NK-92 treated with Interleukin-12 subunit alpha and Interleukin-12 subunit beta, amount 100 ng/mL, for 24 hours (cell line): ENCODE measurements at regions not wholly inside any gene's neighbourhood (a gene's known extent, or its start where the extent isn't known, plus 50 kb on each side); places are given as distances from the start of the nearest gene placed in this dataset.
"Not testable (repeated sequence)": the region's sequence is repeated elsewhere in the genome, so short reads cannot be mapped to it uniquely, and the experiment has no call there.

Source experiments
- DNase-seq: peaks from one replicate; lab custom pipeline; 2025; lab: John Stamatoyannopoulos, UW

DNA sequence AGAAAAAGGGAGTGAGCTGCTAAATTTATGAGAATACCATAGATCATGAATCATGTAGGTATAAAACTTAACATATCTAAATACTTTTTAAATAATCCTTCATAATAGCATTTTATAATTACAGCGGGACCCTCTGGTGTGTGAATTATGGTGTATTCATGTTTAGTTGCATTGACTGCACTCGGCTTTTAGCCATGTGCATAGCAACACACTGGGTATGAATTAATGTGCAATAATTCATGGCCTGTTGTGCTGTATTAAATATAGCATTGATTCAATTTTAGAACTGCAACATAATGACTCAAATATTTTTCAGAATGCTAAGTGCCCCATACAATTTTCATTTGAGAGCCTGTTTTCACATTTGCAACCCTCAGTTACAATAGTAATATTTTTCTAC lies 249.6 kb upstream of the G2E3 start:
- DNase-seq = no peak

DNA sequence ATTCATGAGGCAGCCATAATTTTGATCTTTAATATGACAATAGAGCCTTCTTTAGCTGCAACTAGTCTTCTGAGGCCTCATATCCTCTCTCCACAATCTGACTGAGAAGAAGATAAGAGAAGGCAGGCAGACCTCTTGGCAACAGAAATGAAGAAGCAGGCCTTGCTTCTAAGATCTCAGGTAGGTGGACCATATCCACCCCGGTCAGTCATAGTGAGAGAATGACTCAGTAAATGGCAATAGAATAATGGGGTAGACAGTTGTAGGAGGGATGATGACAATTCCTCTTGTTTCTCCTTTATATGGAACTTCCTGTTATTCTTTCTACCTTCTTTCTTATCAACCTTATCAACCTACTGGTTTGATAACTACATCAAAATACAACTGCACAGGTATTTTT lies 246.7 kb upstream of the G2E3 start:
- no peak for DNase-seq

DNA sequence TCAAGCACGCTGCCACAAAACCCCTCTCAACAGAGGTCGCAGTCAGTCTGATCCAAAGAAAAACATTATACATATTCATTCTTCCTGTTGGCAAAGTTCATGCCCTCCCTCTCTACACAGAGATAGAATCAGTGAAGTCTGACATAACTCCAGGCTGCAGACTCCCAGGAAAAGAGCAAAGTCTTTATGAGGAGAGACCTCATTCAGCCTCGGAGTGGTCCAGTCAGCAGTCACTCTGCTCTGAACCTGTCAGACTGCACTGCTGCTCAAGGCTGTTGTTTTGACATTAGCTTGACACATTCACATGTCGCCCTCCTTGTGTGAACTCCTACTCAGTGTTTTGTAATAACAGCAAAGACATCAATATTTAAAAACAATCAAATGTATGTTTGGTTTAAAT lies 241.2 kb upstream of the G2E3 start:
- no peak for DNase-seq

DNA sequence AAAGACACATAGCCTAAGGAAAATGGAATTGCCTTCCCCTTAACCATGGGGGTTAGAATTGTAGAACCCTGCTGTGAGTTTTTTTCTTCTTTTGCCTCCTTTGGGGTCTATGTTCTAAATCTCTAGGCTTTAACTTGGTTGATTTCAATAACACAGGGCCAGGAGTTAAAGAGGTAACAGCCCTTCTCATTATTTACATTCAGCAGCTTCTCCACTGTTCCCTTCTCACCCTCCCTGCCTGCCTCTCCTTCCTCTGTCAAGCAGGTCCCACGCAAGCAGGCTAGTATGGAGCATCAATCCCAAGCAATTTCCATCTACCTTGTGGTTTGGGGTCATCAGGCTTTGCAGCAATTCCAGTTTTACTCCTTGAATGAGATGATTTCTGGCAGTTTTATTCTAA lies 236.1 kb upstream of the G2E3 start:
- no peak for DNase-seq

DNA sequence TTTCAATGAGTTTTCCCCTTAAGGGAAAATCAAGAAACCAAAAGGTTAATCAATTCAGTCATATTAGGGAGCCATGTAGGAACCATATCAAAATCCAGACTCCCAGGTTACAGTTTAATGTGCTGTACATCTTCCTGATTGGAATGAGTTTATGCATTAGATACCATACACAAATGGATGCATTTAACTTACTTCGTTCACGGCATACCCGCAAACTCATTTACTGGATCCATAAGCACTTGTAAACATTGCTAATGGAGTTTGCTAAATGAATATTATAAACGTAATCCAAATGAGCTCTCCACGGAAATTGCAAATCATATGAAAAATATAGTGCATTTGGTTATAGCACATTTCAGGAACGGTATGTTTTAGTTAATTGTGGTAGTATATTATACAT lies 228.9 kb upstream of the G2E3 start:
- DNase-seq = no peak

DNA sequence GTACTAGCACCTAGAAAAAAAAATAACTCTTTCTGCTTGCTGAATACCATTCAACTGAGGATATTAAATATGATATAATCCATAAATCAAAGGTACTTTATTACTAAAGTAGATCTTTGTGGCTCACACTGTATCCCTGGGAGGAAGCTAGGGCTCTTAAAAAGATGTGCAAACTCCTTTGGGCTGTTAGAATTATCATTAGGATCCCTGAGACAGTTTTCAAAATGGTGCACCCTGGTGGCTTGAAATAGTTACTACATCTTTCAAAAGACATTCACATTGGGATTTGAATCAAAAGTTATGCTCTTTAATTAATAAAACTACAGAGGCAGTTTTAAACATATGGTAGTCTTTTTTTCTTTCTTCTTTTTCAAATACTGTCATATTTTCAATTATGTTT lies 228.5 kb upstream of the G2E3 start:
- no peak for DNase-seq

DNA sequence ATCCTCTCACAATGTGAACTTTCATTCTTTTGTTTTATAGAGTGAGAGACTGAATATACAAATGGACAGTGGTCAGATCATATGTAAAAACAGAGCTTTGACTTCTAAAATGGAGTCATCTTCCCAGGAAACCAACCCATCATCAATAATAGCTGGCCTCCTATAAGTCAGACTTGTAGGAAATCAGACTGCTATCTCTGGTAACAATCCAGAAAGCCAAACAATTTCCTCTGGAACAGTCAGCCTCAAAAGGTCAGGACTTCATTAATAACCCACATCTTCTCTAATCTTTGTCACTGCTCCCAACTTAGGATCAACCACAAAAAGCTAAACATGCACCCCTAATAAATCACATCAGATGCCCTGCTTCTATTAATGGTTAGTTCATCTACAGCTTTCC lies 227.9 kb upstream of the G2E3 start:
- DNase-seq = no peak

DNA sequence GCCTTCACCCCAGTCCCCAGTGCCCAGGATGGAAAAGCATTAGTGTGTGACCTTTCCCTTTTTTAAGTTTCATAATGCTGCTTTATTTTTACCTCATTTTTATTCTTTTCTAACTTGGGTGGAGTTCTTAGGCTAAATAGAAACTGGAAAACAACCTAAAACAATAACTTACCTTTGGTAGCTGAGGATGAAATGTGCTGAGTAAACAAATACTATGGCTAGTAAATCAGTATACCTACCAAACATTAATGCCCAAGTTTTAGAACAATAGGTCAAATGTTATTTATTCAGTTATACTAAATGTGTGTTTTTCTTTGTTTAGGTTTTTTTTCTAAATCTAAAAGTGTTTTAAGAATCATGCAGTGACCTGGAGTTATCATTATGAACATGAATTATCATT lies 226.6 kb upstream of the G2E3 start:
- no peak for DNase-seq

DNA sequence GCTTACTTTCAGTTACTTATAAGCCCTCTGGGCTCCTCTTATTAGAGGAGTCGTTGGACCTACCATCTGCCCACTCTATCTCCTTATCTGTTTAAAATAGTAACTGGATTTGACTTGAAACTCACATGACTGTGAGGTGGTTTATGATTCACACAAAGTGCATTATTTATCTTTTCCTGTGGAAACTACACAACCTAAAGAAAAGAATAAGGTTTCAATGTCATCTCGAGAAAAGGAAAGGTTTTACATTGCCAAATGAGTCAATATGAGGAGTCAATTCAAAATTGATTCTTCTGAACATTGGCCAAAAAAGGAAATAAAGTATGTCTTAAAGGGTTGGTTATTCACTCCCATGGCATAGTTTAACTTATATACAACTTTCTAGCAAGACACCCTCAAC lies 225.0 kb upstream of the G2E3 start:
- DNase-seq = no peak

DNA sequence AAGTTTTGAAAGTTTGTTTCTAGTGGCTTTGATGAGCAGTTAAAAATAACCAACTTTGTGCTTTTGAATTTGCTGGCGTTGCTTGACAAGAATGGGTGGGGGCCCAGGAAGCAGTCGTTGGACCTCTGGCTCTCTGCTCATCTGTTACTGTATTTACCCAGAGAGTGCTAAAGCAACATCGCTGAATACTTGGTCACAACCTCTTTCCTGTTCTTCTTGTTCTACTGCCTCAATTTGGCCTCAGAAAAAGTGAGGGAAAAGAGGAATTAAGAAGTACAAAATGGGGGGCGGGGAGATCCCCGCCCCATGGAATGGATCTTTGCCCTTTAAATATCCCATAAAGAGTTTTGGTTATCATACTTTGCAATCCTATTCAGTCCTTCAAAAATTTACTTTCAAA lies 221.5 kb upstream of the G2E3 start:
- DNase-seq = no peak

DNA sequence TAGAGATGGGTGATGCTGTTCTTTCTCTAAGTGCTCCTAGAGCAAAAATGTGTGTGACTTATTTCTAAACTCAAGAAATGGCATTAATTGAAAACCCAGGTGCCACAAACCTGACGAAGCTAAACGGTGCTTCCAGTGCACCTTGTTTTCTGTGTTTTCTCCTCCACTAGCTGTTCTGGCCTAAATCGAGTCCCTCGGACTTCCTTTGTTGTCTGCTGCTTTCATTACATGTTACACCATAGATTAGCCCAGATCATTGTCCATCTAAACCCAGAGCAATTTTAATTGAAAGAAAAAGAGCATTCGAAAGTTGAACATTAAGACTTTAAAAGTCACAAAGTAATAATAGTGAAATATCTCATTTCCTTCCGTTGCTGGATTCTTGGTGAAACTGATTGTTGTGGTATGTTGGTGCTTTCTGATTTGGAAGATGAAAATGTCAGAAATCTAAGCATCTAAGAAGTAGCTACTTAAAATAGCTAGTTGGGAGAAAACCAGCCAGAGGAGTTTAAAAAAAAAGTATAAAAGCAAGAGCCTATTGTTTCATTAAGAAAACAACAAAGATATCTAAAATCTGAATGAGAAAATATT lies 219.6 kb upstream of the G2E3 start:
- DNase-seq = no peak

DNA sequence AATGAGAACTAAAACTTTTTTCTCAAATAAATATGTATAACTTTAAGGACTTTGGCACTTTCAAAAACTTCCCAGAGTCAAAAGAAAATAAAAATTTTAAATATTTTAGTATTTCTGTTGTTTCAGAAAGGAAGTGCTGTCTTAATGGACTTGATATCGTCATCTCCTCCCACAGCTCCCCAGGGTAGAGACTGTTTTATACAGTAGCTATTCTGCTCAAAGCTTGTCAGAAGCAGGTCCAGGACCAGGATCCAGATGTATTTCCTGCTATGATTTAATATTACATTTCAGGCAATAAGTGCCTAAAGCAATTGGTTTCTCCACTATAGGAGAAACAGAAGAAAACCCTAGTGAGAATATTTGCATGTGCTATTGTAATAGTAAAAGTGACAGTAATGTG lies 218.5 kb upstream of the G2E3 start:
- no peak for DNase-seq

DNA sequence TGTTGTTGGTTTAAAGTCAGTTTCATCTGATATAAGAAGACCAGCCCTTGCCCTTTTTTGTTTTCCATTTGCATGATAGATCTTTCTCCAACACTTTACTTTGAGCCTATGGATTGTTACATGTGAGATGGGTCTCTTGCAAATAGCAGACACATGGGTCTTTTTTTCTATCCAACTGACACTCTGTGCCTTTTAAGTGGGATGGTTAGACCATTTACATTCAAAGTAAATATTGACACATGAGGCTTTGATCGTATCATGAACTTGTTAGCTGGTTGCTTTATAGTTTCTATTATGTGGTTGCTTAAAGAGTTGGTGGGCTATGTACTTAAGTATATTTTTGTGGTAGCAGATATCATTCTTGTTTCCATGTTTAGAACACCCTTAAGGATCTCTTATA lies 213.4 kb upstream of the G2E3 start:
- DNase-seq = no peak

DNA sequence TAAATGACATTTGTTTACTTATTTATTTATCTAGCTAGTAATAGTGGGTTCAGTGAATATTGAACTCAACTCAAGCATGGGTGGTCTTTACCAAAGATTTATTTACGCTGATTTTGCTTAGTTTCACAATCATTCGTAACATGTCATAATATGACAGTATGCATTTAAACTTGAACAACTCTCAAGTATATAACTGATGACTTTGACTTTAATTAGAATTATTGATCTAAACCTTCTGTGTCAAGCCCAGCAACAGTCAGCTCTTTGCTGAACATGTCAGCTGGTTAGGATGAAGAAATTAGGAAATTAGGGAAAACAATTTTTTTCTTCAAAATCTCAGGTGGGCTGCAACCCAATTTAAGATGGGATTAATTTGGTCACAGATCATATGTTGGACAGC lies 210.5 kb upstream of the G2E3 start:
- no peak for DNase-seq

DNA sequence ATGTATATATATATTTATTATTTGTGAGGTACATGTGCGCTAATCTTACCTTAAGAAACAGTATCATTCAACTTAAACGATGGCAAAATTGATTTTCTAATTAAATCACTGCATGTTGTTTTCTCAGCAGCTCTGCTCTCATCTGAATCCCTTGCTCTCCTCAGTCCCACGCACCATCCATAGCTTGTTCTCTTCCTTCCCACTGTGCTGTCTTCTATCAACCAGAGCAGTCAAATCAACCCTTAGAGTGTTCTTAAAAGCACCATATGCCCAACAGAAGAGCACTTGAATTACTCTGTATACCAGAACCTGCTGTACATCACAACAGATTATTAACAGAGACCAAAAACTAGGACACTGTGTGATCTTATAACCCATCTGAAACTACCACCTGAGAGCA lies 209.4 kb upstream of the G2E3 start:
- no peak for DNase-seq

DNA sequence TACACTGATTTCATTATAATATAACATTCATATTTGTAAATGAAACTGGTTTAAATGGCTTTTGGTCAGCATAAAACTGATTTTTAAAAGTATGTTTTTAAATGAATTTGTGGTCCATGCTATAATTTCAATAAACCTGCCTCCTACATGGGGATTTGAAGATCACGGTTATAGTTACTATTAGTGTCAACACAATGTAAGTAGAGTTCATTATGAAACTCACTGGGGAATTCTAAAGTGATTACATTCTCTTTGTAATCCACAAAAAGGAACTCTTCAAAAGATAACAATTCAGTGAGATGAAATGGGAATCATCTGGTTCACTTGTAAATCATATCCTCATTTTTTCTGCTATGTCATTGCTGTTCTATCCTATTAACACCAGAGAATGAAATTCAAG lies 204.5 kb upstream of the G2E3 start:
- DNase-seq = no peak

DNA sequence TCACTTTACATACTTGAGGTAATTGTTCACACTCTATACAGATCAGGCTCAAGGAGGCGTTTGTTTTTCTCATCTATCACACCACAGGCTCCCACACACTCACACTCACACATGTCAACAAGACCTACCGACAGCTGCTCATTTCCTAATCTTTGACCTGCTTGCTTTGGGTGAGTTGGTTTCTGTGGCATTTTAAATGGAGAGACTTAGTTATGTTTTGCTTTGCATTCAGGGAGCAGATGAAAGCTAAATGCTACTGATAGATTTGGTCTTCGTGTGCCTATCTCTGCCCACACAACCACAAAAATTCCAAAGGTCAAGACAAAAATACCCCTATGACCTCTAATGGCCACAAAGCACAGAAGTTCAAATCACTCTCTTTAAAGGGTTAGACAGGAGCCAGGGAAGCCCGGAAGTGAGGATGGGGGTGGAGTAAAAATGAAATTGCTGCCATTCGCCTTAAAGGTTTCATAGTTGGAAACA lies 203.5 kb upstream of the G2E3 start:
- DNase-seq = no peak

DNA sequence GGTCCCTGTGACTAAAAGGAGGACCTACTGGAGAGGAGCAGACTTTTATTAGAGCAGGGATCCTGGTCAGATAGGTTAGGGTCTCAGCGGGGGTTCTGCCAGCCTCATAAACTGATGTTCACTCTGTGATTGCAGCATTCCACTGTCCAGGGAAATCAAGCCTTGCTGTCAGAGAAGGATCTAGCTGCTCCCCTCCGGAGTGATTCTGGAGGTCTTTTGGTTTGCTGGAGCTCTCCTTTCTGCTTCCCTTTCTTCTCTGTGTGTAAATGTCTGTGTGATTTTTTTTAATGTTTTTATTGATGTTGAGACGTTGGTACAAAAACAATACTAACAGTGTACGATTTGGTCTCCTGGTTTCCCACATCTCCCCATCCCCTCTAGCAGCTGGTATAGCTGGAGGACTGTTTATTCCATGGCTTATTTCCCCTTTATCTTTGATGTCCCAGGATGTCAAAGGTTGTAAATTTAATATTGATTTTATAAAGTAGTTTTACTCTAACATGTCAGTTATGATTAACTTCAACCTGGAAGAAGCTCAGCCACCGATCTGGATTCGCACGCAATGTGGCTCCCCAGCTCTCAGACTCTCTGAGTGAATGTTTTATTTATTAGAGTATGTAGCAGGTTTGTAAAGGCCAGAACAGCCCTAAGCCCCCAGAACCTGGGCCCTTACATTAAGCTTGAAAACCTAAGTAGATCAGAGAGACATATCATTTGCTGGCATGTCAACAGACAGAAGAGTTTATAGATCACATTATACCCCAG lies 202.3 kb upstream of the G2E3 start:
- DNase-seq = no peak

DNA sequence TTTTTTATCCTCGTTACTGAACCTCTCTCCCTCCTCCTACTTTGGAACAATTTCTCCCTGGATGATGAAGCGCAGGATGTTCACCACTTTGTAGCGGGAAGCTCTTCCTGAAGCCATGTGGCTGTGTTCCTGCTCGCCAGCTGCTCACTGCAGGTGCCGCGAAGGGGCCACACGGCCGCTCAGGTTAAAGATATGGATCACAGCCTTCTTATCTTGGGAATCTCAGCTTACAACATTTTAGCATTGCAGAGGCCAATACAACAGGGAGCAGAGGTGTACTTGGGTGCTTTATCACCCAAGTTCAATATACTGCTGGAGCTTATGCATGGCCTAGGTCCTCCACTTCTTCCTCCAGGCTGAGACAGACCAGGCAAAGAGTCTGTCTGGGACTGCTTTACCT lies 201.2 kb upstream of the G2E3 start:
- DNase-seq = no peak

DNA sequence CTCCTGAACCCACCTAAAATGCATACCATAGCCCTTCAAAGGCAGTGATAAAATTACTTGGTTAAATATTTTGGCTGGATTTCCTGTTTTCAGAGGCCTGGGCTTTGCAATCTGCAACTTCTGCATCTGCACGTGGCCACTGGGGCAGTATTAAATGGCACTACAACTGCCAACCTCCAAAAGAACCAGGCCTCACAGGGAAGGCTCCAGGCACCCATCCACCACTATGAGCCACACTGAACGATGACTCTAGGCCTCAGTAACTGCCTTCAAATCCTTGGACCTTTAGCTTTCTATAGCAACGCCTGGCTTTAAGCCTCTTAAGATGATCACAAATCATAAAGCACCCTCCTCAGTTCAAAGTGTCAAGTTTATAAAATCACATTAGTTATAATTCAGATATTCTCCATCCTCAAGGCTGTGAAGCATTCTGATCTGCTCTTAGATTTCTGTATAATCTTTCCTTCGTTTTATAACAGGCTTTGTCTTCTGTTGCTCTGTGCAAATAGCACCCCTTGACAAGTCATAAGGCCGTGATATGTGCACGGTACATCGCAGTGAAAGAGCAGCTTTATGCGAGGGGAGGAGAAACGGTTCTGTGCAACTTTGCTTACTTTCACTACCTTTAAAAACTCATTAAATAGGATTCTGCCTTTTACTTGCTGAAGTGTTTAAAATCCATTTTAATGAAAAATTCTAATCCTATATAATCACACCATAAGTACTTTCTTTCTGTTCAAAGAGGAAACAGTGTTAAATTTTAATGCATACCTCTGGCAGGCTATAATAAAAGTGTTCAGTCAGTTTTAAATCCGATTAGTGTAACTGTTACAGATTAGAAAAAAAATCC lies 196.4 kb upstream of the G2E3 start:
- no peak for DNase-seq

DNA sequence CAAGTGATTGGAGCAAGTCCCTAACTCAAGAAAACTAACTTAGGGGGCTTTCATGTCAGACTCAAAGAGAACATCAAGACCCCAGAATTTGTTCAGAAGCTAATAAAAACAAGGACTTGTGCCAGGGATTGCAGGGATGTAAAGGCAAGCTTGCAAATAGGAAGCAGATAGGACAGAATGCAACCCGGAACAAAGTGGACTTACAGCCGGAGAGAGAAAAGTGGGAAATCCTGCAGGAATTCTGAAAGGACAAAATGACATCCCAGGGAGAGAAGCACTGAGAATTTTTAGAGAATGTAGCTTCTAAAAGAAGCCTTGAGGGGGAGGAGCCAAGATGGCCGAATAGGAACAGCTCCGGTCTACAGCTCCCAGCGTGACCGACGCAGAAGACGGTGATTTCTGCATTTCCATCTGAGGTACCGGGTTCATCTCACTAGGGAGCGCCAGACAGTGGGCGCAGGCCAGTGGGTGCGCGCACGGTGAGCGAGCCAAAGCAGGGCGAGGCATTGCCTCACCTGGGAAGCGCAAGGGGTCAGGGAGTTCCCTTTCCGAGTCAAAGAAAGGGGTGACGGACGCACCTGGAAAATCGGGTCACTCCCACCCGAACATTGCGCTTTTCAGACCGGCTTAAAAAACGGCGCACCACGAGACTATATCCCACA lies 195.6 kb upstream of the G2E3 start:
- DNase-seq = not testable (repeated sequence)

DNA sequence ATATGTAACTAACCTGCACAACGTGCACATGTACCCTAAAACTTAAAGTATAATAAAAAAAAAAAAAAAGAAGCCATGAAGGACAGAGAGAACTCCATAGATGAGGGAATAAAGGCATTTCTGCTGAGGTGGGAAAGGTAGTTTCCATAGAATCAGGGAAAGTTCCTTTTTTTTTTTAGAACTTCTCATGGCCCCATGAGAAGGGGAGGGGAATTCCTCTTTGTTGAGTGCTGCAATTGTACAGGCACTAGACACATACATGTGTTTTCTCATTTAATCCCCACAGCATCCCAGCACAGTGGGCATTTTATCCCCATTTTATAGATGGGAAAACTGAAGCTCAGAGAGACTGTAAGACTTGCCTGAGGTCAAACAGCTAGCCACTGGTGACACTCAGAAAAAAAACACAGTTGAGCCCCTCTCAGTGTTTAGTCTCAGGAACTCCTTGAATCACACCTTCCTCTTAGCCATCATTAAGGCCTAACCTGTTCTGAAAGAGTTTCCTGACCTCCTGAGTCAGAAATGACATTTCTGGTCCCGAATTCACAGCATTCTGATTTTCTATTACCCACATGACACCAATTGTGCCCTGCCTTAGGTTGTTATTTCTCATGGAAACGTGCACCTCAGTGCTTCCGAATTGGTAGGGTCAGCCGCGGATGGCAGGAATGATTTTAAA lies 189.3 kb upstream of the G2E3 start:
- DNase-seq = no peak
